NB4 (cell line): ENCODE measurements at regions not wholly inside any gene's neighbourhood (a gene's known extent, or its start where the extent isn't known, plus 50 kb on each side); places are given as distances from the start of the nearest gene placed in this dataset.

Experiments used
- CTCF ChIP-seq: IDR thresholded peaks from one replicate; pipeline ENCODE4 v1.5.1; 2012; ENCODE audit warnings: low read depth, low read length
- MAX ChIP-seq: IDR thresholded peaks from 2 replicates; pipeline ENCODE4 v1.6.1; 2011; ENCODE audit warnings: low read depth, low read length
- MYC ChIP-seq: IDR thresholded peaks from 2 replicates; pipeline ENCODE4 v1.6.1; 2011; ENCODE audit warnings: low read depth, low read length
- POLR2A ChIP-seq: IDR thresholded peaks from 2 replicates; pipeline ENCODE4 v1.6.1; 2011; ENCODE audit warnings: mild to moderate bottlenecking; ENCODE audit not compliant: insufficient read length; ENCODE audit errors: extremely low read depth

GRCh38 chr3:22734207-22734606 is 468.9 kb upstream of the UBE2E2 start:
- TF ChIP-seq CTCF: no peak
- TF ChIP-seq POLR2A: no peak
- no peak for TF ChIP-seq MAX
- TF ChIP-seq MYC: no peak
